ENCODE measurements at regions not wholly inside any gene's neighbourhood (a gene's known extent, or its start where the extent isn't known, plus 50 kb on each side); places are given as distances from the start of the nearest gene placed in this dataset.

- TF ChIP-seq USF2 (IDR thresholded peaks at IDR 0.05; ENCODE audit: low read depth, low read length) (no peak), POLR2A (IDR thresholded peaks at IDR 0.05; ENCODE audit: low read depth, low read length) (no peak), BHLHE40 (IDR thresholded peaks at IDR 0.05; ENCODE audit: low read depth, low read length) (no peak), RCOR1 (IDR thresholded peaks at IDR 0.05; ENCODE audit: insufficient replicate concordance, low read length) (no peak), SMC3 (IDR thresholded peaks at IDR 0.05; ENCODE audit: low read depth, low read length) (no peak), NFE2L2 (IDR thresholded peaks at IDR 0.05; ENCODE audit: low read depth, low read length) (no peak), RAD21 (IDR thresholded peaks at IDR 0.05; ENCODE audit: low read length) (no peak), RFX5 (IDR thresholded peaks at IDR 0.05; ENCODE audit: low read depth, low read length) (no peak), CEBPB (IDR thresholded peaks at IDR 0.05; ENCODE audit: low read depth, low read length) (no peak), FOS (IDR thresholded peaks at IDR 0.05; ENCODE audit: low read depth, low read length) (no peak)
- TF ChIP-seq, protein P1, sequence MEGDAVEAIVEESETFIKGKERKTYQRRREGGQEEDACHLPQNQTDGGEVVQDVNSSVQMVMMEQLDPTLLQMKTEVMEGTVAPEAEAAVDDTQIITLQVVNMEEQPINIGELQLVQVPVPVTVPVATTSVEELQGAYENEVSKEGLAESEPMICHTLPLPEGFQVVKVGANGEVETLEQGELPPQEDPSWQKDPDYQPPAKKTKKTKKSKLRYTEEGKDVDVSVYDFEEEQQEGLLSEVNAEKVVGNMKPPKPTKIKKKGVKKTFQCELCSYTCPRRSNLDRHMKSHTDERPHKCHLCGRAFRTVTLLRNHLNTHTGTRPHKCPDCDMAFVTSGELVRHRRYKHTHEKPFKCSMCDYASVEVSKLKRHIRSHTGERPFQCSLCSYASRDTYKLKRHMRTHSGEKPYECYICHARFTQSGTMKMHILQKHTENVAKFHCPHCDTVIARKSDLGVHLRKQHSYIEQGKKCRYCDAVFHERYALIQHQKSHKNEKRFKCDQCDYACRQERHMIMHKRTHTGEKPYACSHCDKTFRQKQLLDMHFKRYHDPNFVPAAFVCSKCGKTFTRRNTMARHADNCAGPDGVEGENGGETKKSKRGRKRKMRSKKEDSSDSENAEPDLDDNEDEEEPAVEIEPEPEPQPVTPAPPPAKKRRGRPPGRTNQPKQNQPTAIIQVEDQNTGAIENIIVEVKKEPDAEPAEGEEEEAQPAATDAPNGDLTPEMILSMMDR (conservative IDR thresholded peaks at IDR 0.05; ENCODE audit: low read depth, low read length) = no peak
- TF ChIP-seq, protein P2, sequence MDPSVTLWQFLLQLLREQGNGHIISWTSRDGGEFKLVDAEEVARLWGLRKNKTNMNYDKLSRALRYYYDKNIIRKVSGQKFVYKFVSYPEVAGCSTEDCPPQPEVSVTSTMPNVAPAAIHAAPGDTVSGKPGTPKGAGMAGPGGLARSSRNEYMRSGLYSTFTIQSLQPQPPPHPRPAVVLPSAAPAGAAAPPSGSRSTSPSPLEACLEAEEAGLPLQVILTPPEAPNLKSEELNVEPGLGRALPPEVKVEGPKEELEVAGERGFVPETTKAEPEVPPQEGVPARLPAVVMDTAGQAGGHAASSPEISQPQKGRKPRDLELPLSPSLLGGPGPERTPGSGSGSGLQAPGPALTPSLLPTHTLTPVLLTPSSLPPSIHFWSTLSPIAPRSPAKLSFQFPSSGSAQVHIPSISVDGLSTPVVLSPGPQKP (IDR thresholded peaks at IDR 0.05; ENCODE audit: borderline replicate concordance, low read depth, low read length) = no peak
Measured at GRCh38 chr7:46192271-46192670, 271.2 kb upstream of the IGFBP3 start.

Measured in IMR-90 (cell line).